ENCODE measurements at regions not wholly inside any gene's neighbourhood (a gene's known extent, or its start where the extent isn't known, plus 50 kb on each side); places are given as distances from the start of the nearest gene placed in this dataset.

DNA sequence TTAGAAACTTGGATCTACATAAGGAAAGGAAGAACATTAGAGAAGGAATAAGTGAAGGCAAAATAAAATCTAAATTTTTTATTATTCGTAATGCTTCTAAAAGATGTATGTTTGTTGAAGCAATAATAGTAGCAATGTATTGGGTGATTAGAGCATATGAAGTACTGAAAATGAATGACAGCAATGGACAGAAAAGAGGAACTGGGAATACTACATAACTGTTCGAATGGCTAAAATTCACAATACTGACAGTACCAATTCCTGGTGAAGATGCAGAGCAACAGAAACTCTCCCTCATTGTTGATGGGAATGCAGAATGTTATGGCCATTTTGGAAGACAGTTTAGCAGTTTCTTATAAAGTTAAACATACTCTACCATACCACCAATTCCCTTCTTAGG, 177.3 kb upstream of the SPEF2 start:
- peaks cover 0 to 4% (median 0%) of the 10 kb centered on the region in 3 donors for H3K4me1 ChIP-seq
- no peak for FAIRE-seq
- TF ChIP-seq, protein P1, sequence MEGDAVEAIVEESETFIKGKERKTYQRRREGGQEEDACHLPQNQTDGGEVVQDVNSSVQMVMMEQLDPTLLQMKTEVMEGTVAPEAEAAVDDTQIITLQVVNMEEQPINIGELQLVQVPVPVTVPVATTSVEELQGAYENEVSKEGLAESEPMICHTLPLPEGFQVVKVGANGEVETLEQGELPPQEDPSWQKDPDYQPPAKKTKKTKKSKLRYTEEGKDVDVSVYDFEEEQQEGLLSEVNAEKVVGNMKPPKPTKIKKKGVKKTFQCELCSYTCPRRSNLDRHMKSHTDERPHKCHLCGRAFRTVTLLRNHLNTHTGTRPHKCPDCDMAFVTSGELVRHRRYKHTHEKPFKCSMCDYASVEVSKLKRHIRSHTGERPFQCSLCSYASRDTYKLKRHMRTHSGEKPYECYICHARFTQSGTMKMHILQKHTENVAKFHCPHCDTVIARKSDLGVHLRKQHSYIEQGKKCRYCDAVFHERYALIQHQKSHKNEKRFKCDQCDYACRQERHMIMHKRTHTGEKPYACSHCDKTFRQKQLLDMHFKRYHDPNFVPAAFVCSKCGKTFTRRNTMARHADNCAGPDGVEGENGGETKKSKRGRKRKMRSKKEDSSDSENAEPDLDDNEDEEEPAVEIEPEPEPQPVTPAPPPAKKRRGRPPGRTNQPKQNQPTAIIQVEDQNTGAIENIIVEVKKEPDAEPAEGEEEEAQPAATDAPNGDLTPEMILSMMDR (IDR thresholded peaks at IDR 0.05): no peak
- DNase-seq: no peak
- 92 to 98% methylated on average over 2 of the region's 2 CpGs for WGBS, 2 donors
- no peaks in the 10 kb centered on the region for H3K36me3 ChIP-seq
- intact Hi-C loops (cut with DNase I): no loop called here
- H3K27ac ChIP-seq: no peak overlapping the region
- ATAC-seq: no peak
- no peak overlapping the region for H3K4me3 ChIP-seq
- no peaks in the 10 kb centered on the region for H3K27me3 ChIP-seq
- H3K9me3 ChIP-seq: no peaks in the 10 kb centered on the region

DNA sequence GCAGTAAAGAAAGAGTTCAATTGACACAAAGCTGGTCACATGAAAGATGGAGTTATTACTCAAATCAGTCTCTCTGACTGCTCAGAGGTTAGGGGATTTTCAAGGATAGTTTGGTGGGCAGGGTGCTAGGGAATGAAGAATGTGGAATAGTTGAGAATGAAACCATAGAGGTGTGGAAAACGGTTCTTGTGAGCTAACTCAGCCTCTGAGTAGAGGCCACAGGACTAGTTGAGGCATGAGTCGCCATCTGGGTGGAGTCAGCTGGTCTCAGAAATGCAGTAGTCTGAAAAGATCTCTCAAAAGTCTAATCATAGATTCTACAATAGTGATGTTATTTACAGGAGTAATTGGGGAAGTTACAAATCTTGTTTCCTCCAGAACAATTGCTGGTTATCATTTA, 178.9 kb upstream of the SPEF2 start:
- FAIRE-seq (no peak), DNase-seq (no peak), ATAC-seq (no peak)
- Histone ChIP-seq H3K9me3 (no peaks in the 10 kb centered on the region), H3K36me3 (no peaks in the 10 kb centered on the region), H3K27me3 (no peaks in the 10 kb centered on the region), H3K4me1 (peaks cover 0 to 4% (median 0%) of the 10 kb centered on the region in 3 donors), H3K27ac (no peak overlapping the region), H3K4me3 (no peak overlapping the region)
- intact Hi-C loops (cut with DNase I): no loop called here
- 73 to 83% methylated on average over 2 of the region's 2 CpGs for WGBS, 2 donors
- TF ChIP-seq, protein P1 (IDR thresholded peaks at IDR 0.05): no peak

DNA sequence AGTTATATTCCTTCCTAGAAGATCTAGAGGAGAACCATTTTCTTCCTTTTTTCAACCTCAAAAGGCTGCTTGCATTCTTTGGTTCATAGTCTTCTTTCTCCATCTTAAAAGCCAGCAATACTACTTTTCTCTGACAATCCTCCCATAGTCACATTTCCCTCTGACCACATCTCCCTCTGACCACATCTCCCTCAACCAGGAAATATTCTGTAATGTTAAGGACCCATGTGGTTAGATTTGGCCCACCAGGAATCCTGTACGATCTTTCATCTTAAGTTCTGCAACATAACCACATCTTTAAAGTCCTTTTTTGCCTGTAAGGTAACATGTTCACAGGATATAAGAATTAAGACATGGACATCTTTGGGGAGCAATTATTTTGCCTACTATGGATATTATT, 179.4 kb upstream of the SPEF2 start:
- peaks cover 0 to 4% (median 0%) of the 10 kb centered on the region in 3 donors for H3K4me1 ChIP-seq
- intact Hi-C loops (cut with DNase I): no loop called here
- no peak for DNase-seq
- no peaks in the 10 kb centered on the region for H3K36me3 ChIP-seq
- no peak for FAIRE-seq
- H3K9me3 ChIP-seq: no peaks in the 10 kb centered on the region
- TF ChIP-seq, protein P1 (IDR thresholded peaks at IDR 0.05): no peak
- H3K27me3 ChIP-seq: no peaks in the 10 kb centered on the region
- ATAC-seq: no peak
- no peak overlapping the region for H3K27ac ChIP-seq
- no peak overlapping the region for H3K4me3 ChIP-seq
- 84 to 86% methylated on average over 1 of the region's 1 CpG for WGBS, 2 donors

DNA sequence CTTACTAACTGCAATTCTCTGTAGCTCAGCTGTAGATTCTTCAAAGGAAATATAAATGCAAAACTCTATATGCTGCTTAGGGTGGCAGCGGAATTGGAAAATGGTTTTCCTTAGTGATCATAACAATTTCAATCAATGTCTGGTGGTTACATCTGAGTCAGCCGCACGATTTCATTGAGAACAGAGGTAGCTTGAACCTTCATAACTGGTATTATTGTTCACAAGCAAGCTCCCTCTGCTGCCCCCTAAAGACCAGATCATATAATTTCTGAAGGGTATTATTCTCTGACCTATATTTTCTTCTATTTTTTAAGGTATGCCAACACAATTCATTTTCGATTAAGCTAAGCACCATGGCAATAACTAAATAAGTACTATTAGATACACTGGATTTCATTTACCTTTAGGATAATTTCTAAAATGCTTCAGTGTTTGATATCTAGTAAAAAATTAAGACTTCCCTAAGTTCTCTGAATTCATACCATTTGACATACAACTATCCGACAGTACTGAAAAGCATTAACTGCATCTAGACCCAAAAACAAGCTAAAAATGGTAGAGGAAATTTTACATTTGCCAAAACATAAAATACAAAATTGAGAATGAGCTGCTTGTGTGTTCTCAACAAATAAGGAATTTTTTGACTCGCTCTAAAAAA, 181.1 kb upstream of the SPEF2 start:
- TF ChIP-seq, protein P1 (IDR thresholded peaks at IDR 0.05): peak; percentile 21 to 44 (median 38)
- Histone ChIP-seq H3K4me3 (no peak overlapping the region), H3K4me1 (peaks cover 0 to 3% (median 0%) of the 10 kb centered on the region in 3 donors), H3K27me3 (no peaks in the 10 kb centered on the region), H3K9me3 (no peaks in the 10 kb centered on the region), H3K27ac (no peak overlapping the region), H3K36me3 (no peaks in the 10 kb centered on the region)
- intact Hi-C loops (cut with DNase I): no loop called here
- peak; percentile 26 for FAIRE-seq
- WGBS, 2 donors: 41 to 48% methylated on average over 6 of the region's 6 CpGs
- peak; percentile 77 to 92 (median 87) for ATAC-seq
- DNase-seq: peak in 3 of 6 donors; percentile 14 to 40 (median 36)

DNA sequence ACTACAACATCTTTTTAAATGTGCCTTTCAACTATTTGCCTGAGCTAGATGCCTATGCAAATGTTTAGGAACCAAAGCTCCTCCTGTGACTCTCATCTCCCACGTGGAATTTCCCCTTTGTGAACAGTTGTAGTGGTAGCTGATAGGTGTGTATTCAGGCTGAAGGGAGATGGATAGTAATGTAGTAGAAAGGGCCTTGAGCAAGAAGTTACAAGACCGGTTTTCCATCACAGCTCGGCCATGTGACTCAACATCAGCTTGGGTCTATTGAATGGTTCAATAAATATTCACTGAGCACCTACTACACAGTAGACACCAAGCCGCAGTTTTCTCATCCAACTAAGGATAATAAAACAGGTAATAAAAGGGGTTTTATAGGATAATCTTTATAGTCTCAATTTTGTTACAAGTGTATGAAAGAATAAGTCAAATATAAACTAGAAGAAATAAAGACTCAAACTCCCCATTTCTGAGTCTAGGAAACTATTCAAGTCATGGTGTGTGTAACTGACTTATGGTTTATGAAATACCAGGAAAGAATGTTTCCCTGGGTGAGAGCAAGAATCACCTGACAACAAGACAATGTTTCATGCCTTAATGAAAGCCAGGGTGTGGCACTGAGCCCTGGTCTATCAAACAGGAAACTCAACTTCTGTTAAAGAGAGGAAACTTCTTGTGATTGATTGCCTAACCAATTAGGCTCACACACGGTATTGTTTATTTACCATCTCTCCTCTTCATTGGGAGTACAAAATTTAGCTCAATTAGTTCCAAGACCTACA, 187.1 kb upstream of the SPEF2 start:
- H3K36me3 ChIP-seq: no peaks in the 10 kb centered on the region
- FAIRE-seq: no peak

More for the DNA sequence above, 187.1 kb upstream of the SPEF2 start:
- Histone ChIP-seq H3K4me1 (no peaks in the 10 kb centered on the region), H3K4me3 (no peak overlapping the region), H3K27ac (no peak overlapping the region), H3K27me3 (no peaks in the 10 kb centered on the region), H3K9me3 (no peaks in the 10 kb centered on the region)
- WGBS, 2 donors: 21 to 23% methylated on average over 5 of the region's 5 CpGs
- intact Hi-C loops (cut with DNase I): no loop called here
- DNase-seq: no peak
- peak; percentile 64 to 81 (median 70) for ATAC-seq
- TF ChIP-seq, protein P1 (IDR thresholded peaks at IDR 0.05): no peak
